IMR-90 (cell line): ENCODE measurements at regions not wholly inside any gene's neighbourhood (a gene's known extent, or its start where the extent isn't known, plus 50 kb on each side); places are given as distances from the start of the nearest gene placed in this dataset.
A peak's percentile ranks its signal among the peaks of the same experiment; 100 is the strongest.

ENCODE experiments used
- ATAC-seq: fragments of 200-7000 bp; cut with Tn5 transposase; 2 replicates; pipeline ENCODE4 v1.9.1; 2020; ENCODE audit warnings: low read depth, mild to moderate bottlenecking, moderate library complexity
- BruUV-seq: library from RNA; stranded (reverse); fragments of 400-500 nt; replicated peaks from 2 replicates; lab custom pipeline; 2021; lab: Mats Ljungman, UMichigan
- CTCF ChIA-PET: fragments of 300-600 bp; formaldehyde crosslinking; extraction: SDS; loops from one replicate; lab custom pipeline; 2021; ENCODE audit warnings: antibody characterized with exemption; lab: Yijun Ruan, JAX
- POLR2A ChIA-PET: fragments of 300-600 bp; sonication (Branson Sonifier 250); formaldehyde crosslinking; loops from one replicate; lab custom pipeline; 2022; ENCODE audit warnings: antibody characterized with exemption; ENCODE audit not compliant: unreplicated experiment; lab: Charles Lee
- DNase-seq: peaks from one replicate; pipeline ENCODE4 v3.0.0; 2013
- H2AFZ ChIP-seq: replicated peaks from 2 replicates; pipeline ENCODE3; 2013; ENCODE audit warnings: low read length, mild to moderate bottlenecking; ENCODE audit not compliant: poor library complexity
- H2AK5ac ChIP-seq: 2 replicates; pipeline ENCODE4 v1.6.1; 2013; ENCODE audit warnings: low read depth, low read length, inconsistent platforms
- H2AK9ac ChIP-seq: replicated peaks from 2 replicates; pipeline ENCODE3; 2013; ENCODE audit warnings: mild to moderate bottlenecking, low read depth, low read length, moderate library complexity; ENCODE audit not compliant: poor library complexity
- H2BK120ac ChIP-seq: 2 replicates; pipeline ENCODE4 v1.6.1; 2013; ENCODE audit warnings: low read depth, low read length, inconsistent platforms
- H2BK15ac ChIP-seq: 3 replicates; pipeline ENCODE4 v1.6.1; 2013; ENCODE audit warnings: low read depth, low read length, inconsistent platforms
- H2BK20ac ChIP-seq: 2 replicates; pipeline ENCODE4 v1.6.1; 2013; ENCODE audit warnings: low read depth, mild to moderate bottlenecking, inconsistent platforms, low read length, moderate library complexity
- H2BK5ac ChIP-seq: 2 replicates; pipeline ENCODE4 v1.6.1; 2013; ENCODE audit warnings: mild to moderate bottlenecking, low read depth, low read length, inconsistent platforms; ENCODE audit not compliant: poor library complexity, severe bottlenecking
- H3K14ac ChIP-seq: replicated peaks from 2 replicates; pipeline ENCODE4 v1.6.1; 2013; ENCODE audit warnings: low read depth, low read length, inconsistent platforms
- H3K18ac ChIP-seq: 2 replicates; pipeline ENCODE4 v1.6.1; 2013; ENCODE audit warnings: low read depth, low read length, control low read depth
- H3K23ac ChIP-seq: 2 replicates; pipeline ENCODE4 v1.6.1; 2013; ENCODE audit warnings: low read depth, low read length, inconsistent platforms
- H3K27ac ChIP-seq: 2 replicates; pipeline ENCODE4 v1.5.1; 2013; ENCODE audit warnings: mild to moderate bottlenecking, control low read depth, low read length; ENCODE audit not compliant: insufficient read depth
- H3K27me3 ChIP-seq: 2 replicates; pipeline ENCODE4 v1.6.1; 2013; ENCODE audit warnings: low read length; ENCODE audit not compliant: control insufficient read depth, insufficient read depth
- H3K36me3 ChIP-seq: 2 replicates; pipeline ENCODE4 v1.6.1; 2013; ENCODE audit warnings: low read length, mixed read lengths; ENCODE audit not compliant: control insufficient read depth, insufficient read depth
- H3K4ac ChIP-seq: 2 replicates; pipeline ENCODE4 v1.6.1; 2013; ENCODE audit warnings: low read depth, low read length, inconsistent platforms
- H3K4me1 ChIP-seq: 2 replicates; pipeline ENCODE4 v1.6.1; 2013; ENCODE audit warnings: low read length, mixed read lengths; ENCODE audit not compliant: control insufficient read depth, insufficient read depth
- H3K4me2 ChIP-seq: 2 replicates; pipeline ENCODE4 v1.6.1; 2013; ENCODE audit warnings: low read depth, mild to moderate bottlenecking, control low read depth, low read length, moderate library complexity
- H3K4me3 ChIP-seq: 2 replicates; pipeline ENCODE4 v1.5.1; 2013; ENCODE audit warnings: low read depth, mild to moderate bottlenecking, control low read depth, low read length, moderate library complexity; ENCODE audit not compliant: insufficient read depth
- H3K56ac ChIP-seq: 2 replicates; pipeline ENCODE4 v1.6.1; 2013; ENCODE audit warnings: low read length, inconsistent platforms; ENCODE audit not compliant: insufficient read depth; ENCODE audit errors: extremely low read depth
- H3K79me1 ChIP-seq, 2 experiments: 2 replicates each; pipeline ENCODE4 v1.6.1; 2013; ENCODE audit warnings: low read length in 2 of 2, inconsistent platforms in 1 of 2, low read depth in 1 of 2
- H3K9ac ChIP-seq: 2 replicates; pipeline ENCODE4 v1.6.1; 2013; ENCODE audit warnings: low read depth, low read length, control low read depth
- H3K9me1 ChIP-seq: 2 replicates; pipeline ENCODE4 v1.6.1; 2013; ENCODE audit warnings: low read length, inconsistent platforms; ENCODE audit not compliant: insufficient read depth
- H3K9me3 ChIP-seq: 2 replicates; pipeline ENCODE4 v1.6.1; 2013; ENCODE audit warnings: low read length; ENCODE audit not compliant: control insufficient read depth, insufficient read depth
- H4K20me1 ChIP-seq: 2 replicates; pipeline ENCODE4 v1.6.1; 2013; ENCODE audit warnings: low read length, inconsistent platforms; ENCODE audit not compliant: insufficient read depth
- H4K5ac ChIP-seq: 2 replicates; pipeline ENCODE4 v1.6.1; 2013; ENCODE audit warnings: mild to moderate bottlenecking, low read depth, low read length, control low read depth
- H4K8ac ChIP-seq, 2 experiments: 2 replicates each; pipeline ENCODE4 v1.6.1; 2013; ENCODE audit warnings: low read depth in 2 of 2, low read length in 2 of 2, control low read depth in 1 of 2, inconsistent platforms in 1 of 2
- H4K91ac ChIP-seq: 2 replicates; pipeline ENCODE4 v1.6.1; 2013; ENCODE audit warnings: low read depth, low read length, inconsistent platforms; ENCODE audit not compliant: insufficient read depth
- BHLHE40 ChIP-seq: fragments of 150-350 bp; IDR thresholded peaks from 2 replicates; pipeline ENCODE4 v1.6.1; 2016; ENCODE audit warnings: mild to moderate bottlenecking, low read depth, low read length
- CEBPB ChIP-seq: IDR thresholded peaks from 2 replicates; pipeline ENCODE4 v1.6.1; 2012; ENCODE audit warnings: low read depth, low read length, improper control_type of control experiment
- CTCF ChIP-seq: conservative IDR thresholded peaks from 2 replicates; pipeline ENCODE4 v1.5.1; 2012; ENCODE audit warnings: mild to moderate bottlenecking, low read depth, low read length, improper control_type of control experiment
- ELK1 ChIP-seq: fragments of 150-350 bp; IDR thresholded peaks from 2 replicates; pipeline ENCODE4 v1.6.1; 2016; ENCODE audit warnings: low read depth, mild to moderate bottlenecking, low read length, moderate library complexity, borderline replicate concordance
- MAZ ChIP-seq: IDR thresholded peaks from 2 replicates; pipeline ENCODE4 v1.6.1; 2012; ENCODE audit warnings: low read depth, mild to moderate bottlenecking, low read length, improper control_type of control experiment, moderate library complexity, borderline replicate concordance
- NFE2L2 ChIP-seq: fragments of 150-350 bp; IDR thresholded peaks from 2 replicates; pipeline ENCODE4 v1.6.1; 2016; ENCODE audit warnings: low read depth, mild to moderate bottlenecking, low read length
- RAD21 ChIP-seq: IDR thresholded peaks from 2 replicates; pipeline ENCODE4 v1.6.1; 2012; ENCODE audit warnings: low read length, improper control_type of control experiment
- RCOR1 ChIP-seq: IDR thresholded peaks from 2 replicates; pipeline ENCODE4 v1.6.1; 2012; ENCODE audit warnings: mild to moderate bottlenecking, low read length, improper control_type of control experiment; ENCODE audit not compliant: insufficient replicate concordance
- WGBS, 2 experiments: methylation state at CpG; one replicate each; pipeline versions ENCODE4 v1.1.5 to v1.1.7; 2013; ENCODE audit warnings: missing lambda C conversion rate in 2 of 2; ENCODE audit not compliant: insufficient read length in 1 of 2; ENCODE audit errors: extremely low coverage in 2 of 2; 5-methylcytosine and 5-hydroxymethylcytosine counted together
- dilution Hi-C: fragments of 300-500 bp; cut with HindIII; formaldehyde crosslinking; loops from one replicate; pipeline ENCODE4 v1.14.3; 2018; ENCODE audit warnings: low sequenced_read_pairs; ENCODE audit not compliant: unreplicated experiment
- in situ Hi-C: fragments of 300-500 bp; cut with MboI; formaldehyde crosslinking; loops from 3 replicates; pipeline ENCODE4 v1.14.3; 2019; ENCODE audit warnings: low sequenced_read_pairs, inconsistent platforms, mixed read lengths
- intact Hi-C: fragments of 100-400 bp; cut with micrococcal nuclease; formaldehyde crosslinking; loops from 2 replicates; pipeline ENCODE4 v1.10.0; 2022

DNA sequence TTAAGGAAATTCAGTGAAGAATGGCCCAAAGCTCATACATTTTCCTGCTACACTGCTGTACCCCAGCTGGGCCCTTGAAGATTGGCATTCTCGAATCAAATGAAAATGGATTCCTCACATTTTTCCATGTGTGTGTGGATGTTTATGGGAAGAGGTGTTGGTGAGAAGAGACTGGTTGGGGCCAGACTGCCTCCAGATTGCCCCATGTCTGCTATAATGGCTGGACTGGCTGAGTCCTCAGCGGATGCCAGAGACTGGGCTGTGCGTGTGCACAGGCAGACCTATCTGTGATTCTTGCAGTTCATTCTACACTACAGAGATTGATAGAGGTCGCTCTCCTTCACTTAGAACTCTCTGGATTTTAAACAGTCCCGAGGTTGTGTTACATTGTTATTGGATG, 183.6 kb upstream of the GDF10 start:
- Histone ChIP-seq H3K9me3 (no peaks in the 10 kb centered on the region), H3K14ac (peak overlapping the region; percentile 32), H3K4me2 (peak overlapping the region; percentile 45; the same call in 1 of the 2 replicates), H3K23ac (peak overlapping the region; percentile 22; the same call in 1 of the 2 replicates), H3K56ac (no peak overlapping the region), H2BK5ac (peak overlapping the region; percentile 89), H3K4me3 (no peak overlapping the region), H4K91ac (peak overlapping the region; percentile 64), H3K27me3 (peaks cover 2% of the 10 kb centered on the region; the same call in 1 of the 2 replicates), H3K36me3 (no peaks in the 10 kb centered on the region), H4K20me1 (no peaks in the 10 kb centered on the region), H2AK5ac (no peak overlapping the region), H3K9me1 (no peaks in the 10 kb centered on the region; the same call in 1 of the 2 replicates), H4K8ac (peak overlapping the region; percentile 36 to 71; a peak in 2 of 4 replicates), H3K9ac (no peak overlapping the region), H3K4ac (peak overlapping the region; percentile 0; the same call in 1 of the 2 replicates), H3K4me1 (peaks cover 16% of the 10 kb centered on the region), H3K79me1 (no peaks in the 10 kb centered on the region), H2BK120ac (peak overlapping the region; percentile 54), H2AFZ (no peak overlapping the region), H3K27ac (peak overlapping the region; percentile 77; the same call in 1 of the 2 replicates), H4K5ac (peak overlapping the region; percentile 50; the same call in 1 of the 2 replicates), H3K18ac (peak overlapping the region; percentile 61), H2BK15ac (no peak overlapping the region; the same call in 2 of the 3 replicates), H2AK9ac (peak overlapping the region; percentile 4), H2BK20ac (peak overlapping the region; percentile 38)
- WGBS, 2 experiments: no CpG with 5 or more reads among the region's 5 CpGs
- CTCF ChIA-PET: no interaction called here
- dilution Hi-C loops: no loop called here
- in situ Hi-C loops: no loop called here
- BruUV-seq: no TSS peak
- DNase-seq (peak; percentile 67), ATAC-seq (peak; percentile 85)
- intact Hi-C loops: loop anchor here (1.0 kb wide), 1 partner anchor 21 kb away; no protein-coding TSS in a partner anchor
- POLR2A ChIA-PET: no interaction called here
- TF ChIP-seq BHLHE40 (no peak), RAD21 (0 out of 2 replicates have a peak, but pooled peaks have one; percentile 4), CEBPB (peak; percentile 64), NFE2L2 (no peak), RCOR1 (no peak), MAZ (0 out of 2 replicates have a peak, but pooled peaks have one; percentile 17), ELK1 (no peak), CTCF (no peak)
